ENCODE measurements at regions not wholly inside any gene's neighbourhood (a gene's known extent, or its start where the extent isn't known, plus 50 kb on each side); places are given as distances from the start of the nearest gene placed in this dataset.

DNA sequence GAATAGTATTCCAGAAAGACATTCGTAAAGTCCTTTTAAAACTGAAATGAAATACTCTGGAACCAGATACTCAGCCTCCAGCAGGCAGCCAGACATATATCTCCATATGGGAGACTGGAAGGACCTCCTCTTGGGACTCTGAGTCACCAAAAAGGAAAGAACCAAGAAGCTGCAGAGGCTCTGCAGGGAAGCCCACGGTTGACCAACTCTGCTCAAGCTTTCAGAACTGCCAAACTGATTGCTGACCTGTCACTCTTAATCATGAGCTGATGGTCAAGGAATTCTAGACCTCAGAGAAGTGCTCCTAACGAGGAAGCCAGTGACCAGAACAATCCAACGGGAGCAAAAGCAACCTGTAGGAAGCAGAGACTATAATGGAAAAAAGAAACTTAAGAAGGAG lies 434.7 kb downstream of the EIPR1 start:
- TF ChIP-seq, protein P1, sequence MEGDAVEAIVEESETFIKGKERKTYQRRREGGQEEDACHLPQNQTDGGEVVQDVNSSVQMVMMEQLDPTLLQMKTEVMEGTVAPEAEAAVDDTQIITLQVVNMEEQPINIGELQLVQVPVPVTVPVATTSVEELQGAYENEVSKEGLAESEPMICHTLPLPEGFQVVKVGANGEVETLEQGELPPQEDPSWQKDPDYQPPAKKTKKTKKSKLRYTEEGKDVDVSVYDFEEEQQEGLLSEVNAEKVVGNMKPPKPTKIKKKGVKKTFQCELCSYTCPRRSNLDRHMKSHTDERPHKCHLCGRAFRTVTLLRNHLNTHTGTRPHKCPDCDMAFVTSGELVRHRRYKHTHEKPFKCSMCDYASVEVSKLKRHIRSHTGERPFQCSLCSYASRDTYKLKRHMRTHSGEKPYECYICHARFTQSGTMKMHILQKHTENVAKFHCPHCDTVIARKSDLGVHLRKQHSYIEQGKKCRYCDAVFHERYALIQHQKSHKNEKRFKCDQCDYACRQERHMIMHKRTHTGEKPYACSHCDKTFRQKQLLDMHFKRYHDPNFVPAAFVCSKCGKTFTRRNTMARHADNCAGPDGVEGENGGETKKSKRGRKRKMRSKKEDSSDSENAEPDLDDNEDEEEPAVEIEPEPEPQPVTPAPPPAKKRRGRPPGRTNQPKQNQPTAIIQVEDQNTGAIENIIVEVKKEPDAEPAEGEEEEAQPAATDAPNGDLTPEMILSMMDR (IDR thresholded peaks at IDR 0.05): no peak
- TF ChIP-seq POLR2A (IDR thresholded peaks at IDR 0.05): no peak

Measured in body of pancreas (tissue), 4 donors.